K562 (cell line): ENCODE measurements at regions not wholly inside any gene's neighbourhood (a gene's known extent, or its start where the extent isn't known, plus 50 kb on each side); places are given as distances from the start of the nearest gene placed in this dataset.

Experiments
- ATAC-seq: fragments of 200-7000 bp; cut with Tn5 transposase; 3 replicates; pipeline ENCODE4 v1.9.1; 2020; ENCODE audit warnings: moderate library complexity
- BruUV-seq: library from RNA; stranded (reverse); fragments of 400-500 nt; replicated peaks from 2 replicates; lab custom pipeline; 2021; lab: Mats Ljungman, UMichigan
- CTCF ChIA-PET: fragments of 300-600 bp; formaldehyde crosslinking; extraction: SDS; loops from one replicate; lab custom pipeline; 2021; ENCODE audit warnings: low intra/inter-chr PET ratio; lab: Yijun Ruan, JAX
- POLR2A ChIA-PET: fragments of 300-600, 350-650 bp; sonication (Branson Sonifier 250); formaldehyde crosslinking; extraction: SDS; loops from one replicate; lab custom pipeline; 2021; ENCODE audit warnings: antibody characterized with exemption, inconsistent platforms; lab: Yijun Ruan, JAX
- DNase-seq, 4 experiments: peaks; one replicate each; pipeline versions ENCODE4 v3.0.0 to v3.0.0-alpha.2; 2011 to 2018; ENCODE audit warnings: low spot score in 3 of 4, mixed read lengths in 3 of 4; ENCODE audit errors: extremely low read depth in 1 of 4
- FAIRE-seq: peaks from 2 replicates; lab custom pipeline; 2011; peaks lifted over from hg19 to GRCh38; lab: Jason Lieb, UNC
- H2AFZ ChIP-seq: 2 replicates; pipeline ENCODE4 v1.6.0; 2011; ENCODE audit warnings: low read depth, low read length, control low read depth, inconsistent platforms
- H3K27ac ChIP-seq: fragments of 200-600 bp; 3 replicates; pipeline ENCODE4 v1.8.0; 2011; ENCODE audit warnings: low read depth, mild to moderate bottlenecking, control low read depth, inconsistent platforms, low read length, moderate library complexity, mixed read lengths; ENCODE audit errors: extremely low read depth
- H3K27me3 ChIP-seq, 2 experiments: fragments of 300-600 bp in 1 of 2; 2 replicates in 1 of 2; 3 replicates in 1 of 2; pipeline versions ENCODE4 v1.6.0 to v1.8.0; 2011; ENCODE audit warnings: inconsistent platforms in 2 of 2, low read length in 2 of 2, mild to moderate bottlenecking in 1 of 2, mixed read lengths in 1 of 2, moderate library complexity in 1 of 2; ENCODE audit not compliant: control insufficient read depth in 2 of 2, insufficient read depth in 2 of 2
- H3K36me3 ChIP-seq: fragments of 300-600 bp; 3 replicates; pipeline ENCODE4 v1.8.0; 2011; ENCODE audit warnings: mild to moderate bottlenecking, low read length, inconsistent platforms; ENCODE audit not compliant: control insufficient read depth, insufficient read depth
- H3K4me1 ChIP-seq, 2 experiments: fragments of 200-600 bp in 1 of 2; replicated peaks in 1 of 2; 2 replicates in 1 of 2; 3 replicates in 1 of 2; pipeline versions ENCODE4 v1.5.1 to v1.8.0; 2011; ENCODE audit warnings: inconsistent platforms in 2 of 2, low read length in 2 of 2, mild to moderate bottlenecking in 1 of 2, mixed read lengths in 1 of 2, moderate library complexity in 1 of 2; ENCODE audit not compliant: control insufficient read depth in 2 of 2, insufficient read depth in 2 of 2
- H3K4me2 ChIP-seq: 2 replicates; pipeline ENCODE4 v1.6.1; 2011; ENCODE audit warnings: low read length, control low read depth, inconsistent platforms, mixed read lengths; ENCODE audit not compliant: insufficient read depth
- H3K4me3 ChIP-seq: fragments of 200-600 bp; sonication (generic), shearing (Covaris generic); 2 replicates; pipeline ENCODE4 v1.5.1; 2016; ENCODE audit warnings: control low read depth, inconsistent platforms
- H3K79me2 ChIP-seq: fragments of 200-600 bp; 3 replicates; pipeline ENCODE4 v1.8.0; 2011; ENCODE audit warnings: low read length, inconsistent platforms; ENCODE audit not compliant: control insufficient read depth, insufficient read depth
- H3K9ac ChIP-seq, 2 experiments: 2 replicates each; pipeline versions ENCODE4 v1.6.0 to v1.6.1; 2011; ENCODE audit warnings: low read depth in 2 of 2, low read length in 2 of 2, control low read depth in 1 of 2, inconsistent platforms in 1 of 2, mild to moderate bottlenecking in 1 of 2, mixed read lengths in 1 of 2; ENCODE audit not compliant: insufficient read depth in 1 of 2
- H3K9me1 ChIP-seq: one replicate; pipeline ENCODE4 v1.6.0; 2011; ENCODE audit warnings: inconsistent platforms, mild to moderate bottlenecking, low read length, moderate library complexity; ENCODE audit not compliant: control insufficient read depth, insufficient read depth
- H3K9me3 ChIP-seq: replicated peaks from 2 replicates; pipeline ENCODE4 v1.5.1; 2011; ENCODE audit warnings: low read depth, low read length, inconsistent platforms; ENCODE audit not compliant: control insufficient read depth, insufficient read depth
- H4K20me1 ChIP-seq: replicated peaks from 2 replicates; pipeline ENCODE4 v1.6.1; 2011; ENCODE audit warnings: low read length, inconsistent platforms, mixed read lengths; ENCODE audit not compliant: control insufficient read depth, insufficient read depth
- BDP1 ChIP-seq: IDR thresholded peaks from 3 replicates; pipeline ENCODE4 v1.6.1; 2011; ENCODE audit not compliant: insufficient read length, insufficient read depth
- BMI1 ChIP-seq: fragments of 150-350 bp; IDR thresholded peaks from 2 replicates; pipeline ENCODE4 v1.6.1; 2014; ENCODE audit warnings: low read length
- CREB1 ChIP-seq, 2 experiments: sonication (generic) in 1 of 2; formaldehyde crosslinking in 1 of 2; IDR thresholded peaks; 2 replicates each; pipeline versions ENCODE4 v1.6.1 to v1.8.0; 2012 to 2022; ENCODE audit warnings: inconsistent platforms in 1 of 2, mild to moderate bottlenecking in 1 of 2, missing genetic modification reagents in 1 of 2, moderate library complexity in 1 of 2
- DPF2 ChIP-seq: fragments of 450-650 bp; IDR thresholded peaks from 2 replicates; pipeline ENCODE4 v1.6.1; 2016
- ETV1 ChIP-seq: fragments of 450-650 bp; conservative IDR thresholded peaks from 2 replicates; pipeline ENCODE4 v1.6.1; 2016; ENCODE audit warnings: missing genetic modification characterization, control low read depth, low read depth, missing compliant biosample characterization
- HDAC3 ChIP-seq: fragments of 450-650 bp; IDR thresholded peaks from 2 replicates; pipeline ENCODE4 v1.6.1; 2018; ENCODE audit warnings: borderline replicate concordance, mild to moderate bottlenecking, moderate library complexity; ENCODE audit not compliant: partially characterized antibody
- HDAC6 ChIP-seq: IDR thresholded peaks from 2 replicates; pipeline ENCODE4 v1.6.1; 2012; ENCODE audit warnings: low read depth, mild to moderate bottlenecking, control low read depth, inconsistent platforms, low read length, moderate library complexity
- NFXL1 ChIP-seq: fragments of 450-650 bp; formaldehyde crosslinking; IDR thresholded peaks from 2 replicates; pipeline ENCODE4 v1.4.0; 2021; ENCODE audit warnings: mild to moderate bottlenecking
- PRDM10 ChIP-seq: fragments of 450-650 bp; IDR thresholded peaks from 2 replicates; pipeline ENCODE4 v1.6.1; 2018; ENCODE audit not compliant: partially characterized antibody
- PRPF4 ChIP-seq: fragments of 200-400 bp; formaldehyde crosslinking; IDR thresholded peaks from one replicate; pipeline ENCODE4 v1.6.1; 2017; ENCODE audit warnings: low read length, low read depth, mild to moderate bottlenecking; ENCODE audit not compliant: insufficient read depth, poor library complexity, severe bottlenecking
- RBM22 ChIP-seq: fragments of 200-400 bp; formaldehyde crosslinking; IDR thresholded peaks from 2 replicates; pipeline ENCODE4 v1.6.1; 2018; ENCODE audit warnings: low read length, low read depth; ENCODE audit not compliant: poor library complexity, severe bottlenecking
- SUPT5H ChIP-seq: fragments of 450-650 bp; IDR thresholded peaks from 2 replicates; pipeline ENCODE4 v1.6.1; 2016
- XRCC3 ChIP-seq: fragments of 450-650 bp; IDR thresholded peaks from 2 replicates; pipeline ENCODE4 v1.6.1; 2017; ENCODE audit warnings: mild to moderate bottlenecking, moderate library complexity
- ZNF133 ChIP-seq: fragments of 250-450 bp; sonication (Bioruptor Pico); IDR thresholded peaks from 2 replicates; pipeline ENCODE4 v1.4.0; 2020; ENCODE audit warnings: mild to moderate bottlenecking
- ZNF347 ChIP-seq: fragments of 450-650 bp; formaldehyde crosslinking; IDR thresholded peaks from 2 replicates; pipeline ENCODE4 v1.4.0; 2020; ENCODE audit warnings: low read depth, mild to moderate bottlenecking, moderate library complexity
- ZNF766 ChIP-seq: fragments of 200-800 bp; sonication (Bioruptor generic); conservative IDR thresholded peaks from 2 replicates; pipeline ENCODE4 v1.6.1; 2016; ENCODE audit warnings: missing genetic modification characterization, missing compliant biosample characterization
- WGBS: fragments of 100-300 bp; shearing (Covaris generic); methylation state at CpG from one replicate; pipeline ENCODE4 v1.1.6; 2016; ENCODE audit warnings: low coverage, mixed read lengths; ENCODE audit not compliant: insufficient coverage; ENCODE audit errors: missing lambda C conversion rate; 5-methylcytosine and 5-hydroxymethylcytosine counted together
- in situ Hi-C: fragments of 300-500 bp; cut with MboI; formaldehyde crosslinking; loops from 4 replicates; pipeline ENCODE4 v1.15.0; 2018; ENCODE audit warnings: inconsistent platforms, mixed read lengths
- intact Hi-C: fragments of 100-400 bp; cut with micrococcal nuclease; formaldehyde crosslinking; loops from 2 replicates; pipeline ENCODE4 v1.14.2; 2022
- TF ChIP-seq, protein P1 (sequence below): sonication (generic); formaldehyde crosslinking; IDR thresholded peaks from 2 replicates; pipeline ENCODE4 v1.8.1; 2023; ENCODE audit warnings: missing genetic modification reagents, mild to moderate bottlenecking, borderline replicate concordance

DNA sequence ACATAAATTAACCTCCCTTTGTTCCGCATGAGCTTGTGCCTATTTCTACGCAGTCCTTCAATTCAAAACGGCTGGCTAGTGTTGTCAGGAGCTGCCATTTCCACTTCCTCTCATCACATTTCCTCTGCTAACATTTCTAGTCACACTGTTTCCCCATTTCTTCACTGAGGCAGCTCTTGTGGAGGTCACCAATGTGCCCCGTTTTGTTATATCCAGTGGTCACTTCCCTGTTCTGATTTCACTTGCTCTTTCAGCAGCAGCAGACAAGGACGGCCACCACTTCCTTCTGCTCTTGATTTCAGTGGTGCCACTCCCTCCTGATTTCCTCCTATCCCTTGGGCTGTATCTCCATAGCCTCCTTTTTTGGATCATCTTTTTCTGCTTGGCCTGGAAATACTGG, 64.8 kb upstream of the SEC61G start:
- Histone ChIP-seq H3K79me2 (no peaks in the 10 kb centered on the region), H3K4me3 (no peak overlapping the region), H3K27me3 (no peaks in the 10 kb centered on the region), H4K20me1 (no peaks in the 10 kb centered on the region), H3K9ac (no peak overlapping the region), H3K4me2 (no peak overlapping the region), H3K36me3 (no peaks in the 10 kb centered on the region), H3K4me1 (no peaks in the 10 kb centered on the region), H2AFZ (no peak overlapping the region), H3K27ac (no peak overlapping the region), H3K9me3 (no peaks in the 10 kb centered on the region), H3K9me1 (no peaks in the 10 kb centered on the region)
- BruUV-seq = no TSS peak
- ChIA-PET CTCF (no interaction called here), POLR2A (no interaction called here)
- FAIRE-seq = no peak
- WGBS = 3% methylated on average over 5 of the region's 5 CpGs
- in situ Hi-C loops (no loop called here), intact Hi-C loops (no loop called here)
- ATAC-seq = no peak
- DNase-seq = no peak
- TF ChIP-seq ZNF347 (CRISPR knock-in tag) (no peak), BDP1 (no peak), ETV1 (tag) (no peak), HDAC3 (no peak), NFXL1 (CRISPR knock-in tag) (no peak), BMI1 (no peak), ZNF766 (CRISPR knock-in tag) (no peak), RBM22 (no peak), ZNF133 (CRISPR knock-in tag) (no peak), PRDM10 (no peak), XRCC3 (no peak), DPF2 (no peak), CREB1 (IDR thresholded peaks at IDR 0.05) (no peak), CREB1 (CRISPR knock-in tag; IDR thresholded peaks at IDR 0.05) (no peak), HDAC6 (no peak), PRPF4 (no peak), SUPT5H (no peak)
- TF ChIP-seq, protein P1, sequence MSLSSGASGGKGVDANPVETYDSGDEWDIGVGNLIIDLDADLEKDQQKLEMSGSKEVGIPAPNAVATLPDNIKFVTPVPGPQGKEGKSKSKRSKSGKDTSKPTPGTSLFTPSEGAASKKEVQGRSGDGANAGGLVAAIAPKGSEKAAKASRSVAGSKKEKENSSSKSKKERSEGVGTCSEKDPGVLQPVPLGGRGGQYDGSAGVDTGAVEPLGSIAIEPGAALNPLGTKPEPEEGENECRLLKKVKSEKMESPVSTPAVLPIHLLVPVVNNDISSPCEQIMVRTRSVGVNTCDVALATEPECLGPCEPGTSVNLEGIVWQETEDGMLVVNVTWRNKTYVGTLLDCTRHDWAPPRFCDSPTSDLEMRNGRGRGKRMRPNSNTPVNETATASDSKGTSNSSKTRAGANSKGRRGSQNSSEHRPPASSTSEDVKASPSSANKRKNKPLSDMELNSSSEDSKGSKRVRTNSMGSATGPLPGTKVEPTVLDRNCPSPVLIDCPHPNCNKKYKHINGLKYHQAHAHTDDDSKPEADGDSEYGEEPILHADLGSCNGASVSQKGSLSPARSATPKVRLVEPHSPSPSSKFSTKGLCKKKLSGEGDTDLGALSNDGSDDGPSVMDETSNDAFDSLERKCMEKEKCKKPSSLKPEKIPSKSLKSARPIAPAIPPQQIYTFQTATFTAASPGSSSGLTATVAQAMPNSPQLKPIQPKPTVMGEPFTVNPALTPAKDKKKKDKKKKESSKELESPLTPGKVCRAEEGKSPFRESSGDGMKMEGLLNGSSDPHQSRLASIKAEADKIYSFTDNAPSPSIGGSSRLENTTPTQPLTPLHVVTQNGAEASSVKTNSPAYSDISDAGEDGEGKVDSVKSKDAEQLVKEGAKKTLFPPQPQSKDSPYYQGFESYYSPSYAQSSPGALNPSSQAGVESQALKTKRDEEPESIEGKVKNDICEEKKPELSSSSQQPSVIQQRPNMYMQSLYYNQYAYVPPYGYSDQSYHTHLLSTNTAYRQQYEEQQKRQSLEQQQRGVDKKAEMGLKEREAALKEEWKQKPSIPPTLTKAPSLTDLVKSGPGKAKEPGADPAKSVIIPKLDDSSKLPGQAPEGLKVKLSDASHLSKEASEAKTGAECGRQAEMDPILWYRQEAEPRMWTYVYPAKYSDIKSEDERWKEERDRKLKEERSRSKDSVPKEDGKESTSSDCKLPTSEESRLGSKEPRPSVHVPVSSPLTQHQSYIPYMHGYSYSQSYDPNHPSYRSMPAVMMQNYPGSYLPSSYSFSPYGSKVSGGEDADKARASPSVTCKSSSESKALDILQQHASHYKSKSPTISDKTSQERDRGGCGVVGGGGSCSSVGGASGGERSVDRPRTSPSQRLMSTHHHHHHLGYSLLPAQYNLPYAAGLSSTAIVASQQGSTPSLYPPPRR (CRISPR knock-in tag) = no peak
